Skeletal muscle tissue (tissue), 3 donors: ENCODE measurements at regions not wholly inside any gene's neighbourhood (a gene's known extent, or its start where the extent isn't known, plus 50 kb on each side); places are given as distances from the start of the nearest gene placed in this dataset.

Experiments used
- H3K27ac ChIP-seq: one replicate; pipeline ENCODE4 v1.7.0; 2013; ENCODE audit warnings: mild to moderate bottlenecking, low read depth, low read length, inconsistent platforms
- H3K27me3 ChIP-seq, 3 donors: one replicate each; pipeline ENCODE4 v1.7.0; 2013; ENCODE audit warnings: low read length in 3 of 3; ENCODE audit not compliant: control insufficient read depth in 3 of 3, insufficient read depth in 3 of 3
- H3K36me3 ChIP-seq, 3 donors: one replicate each; pipeline ENCODE4 v1.7.0; 2013; ENCODE audit warnings: low read length in 3 of 3; ENCODE audit not compliant: control insufficient read depth in 3 of 3, insufficient read depth in 3 of 3
- H3K4me1 ChIP-seq, 3 donors: one replicate each; pipeline ENCODE4 v1.7.0; 2013; ENCODE audit warnings: low read length in 3 of 3, mild to moderate bottlenecking in 3 of 3; ENCODE audit not compliant: control insufficient read depth in 3 of 3, insufficient read depth in 3 of 3
- H3K4me3 ChIP-seq, 3 donors: one replicate each; pipeline ENCODE4 v1.7.0; 2013; ENCODE audit warnings: low read length in 3 of 3
- H3K9ac ChIP-seq, 3 donors: one replicate each; pipeline ENCODE4 v1.7.0; 2013; ENCODE audit warnings: low read length in 3 of 3, mild to moderate bottlenecking in 3 of 3, moderate library complexity in 2 of 3, low read depth in 1 of 3
- H3K9me3 ChIP-seq, 3 donors: one replicate each; pipeline ENCODE4 v1.7.0; 2013; ENCODE audit warnings: low read length in 3 of 3; ENCODE audit not compliant: control insufficient read depth in 3 of 3
- donor health status: Osteomylitis.

DNA sequence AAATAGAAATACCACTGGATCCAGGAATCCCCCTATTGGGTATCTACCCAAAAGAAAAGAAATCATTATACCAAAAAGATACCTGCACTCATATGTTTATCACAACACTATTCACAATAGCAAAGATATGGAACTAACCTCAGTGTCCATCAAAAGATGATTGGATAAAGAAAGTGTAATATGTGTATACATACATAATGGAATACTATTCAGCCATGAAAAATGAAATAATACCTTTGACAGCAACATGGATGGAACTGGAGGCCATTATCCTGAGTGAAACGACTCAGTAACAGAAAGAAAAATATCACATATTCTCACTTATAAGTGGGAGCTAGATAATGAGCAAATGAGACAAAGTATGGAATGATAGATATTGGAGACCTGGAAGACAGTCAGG is 74.2 kb upstream of the TLR3 start:
- H3K27ac ChIP-seq = no peak overlapping the region
- no peaks in the 10 kb centered on the region for H3K4me1 ChIP-seq
- no peaks in the 10 kb centered on the region for H3K36me3 ChIP-seq
- H3K9ac ChIP-seq = no peak overlapping the region
- no peak overlapping the region for H3K4me3 ChIP-seq
- no peaks in the 10 kb centered on the region for H3K27me3 ChIP-seq
- no peaks in the 10 kb centered on the region for H3K9me3 ChIP-seq

DNA sequence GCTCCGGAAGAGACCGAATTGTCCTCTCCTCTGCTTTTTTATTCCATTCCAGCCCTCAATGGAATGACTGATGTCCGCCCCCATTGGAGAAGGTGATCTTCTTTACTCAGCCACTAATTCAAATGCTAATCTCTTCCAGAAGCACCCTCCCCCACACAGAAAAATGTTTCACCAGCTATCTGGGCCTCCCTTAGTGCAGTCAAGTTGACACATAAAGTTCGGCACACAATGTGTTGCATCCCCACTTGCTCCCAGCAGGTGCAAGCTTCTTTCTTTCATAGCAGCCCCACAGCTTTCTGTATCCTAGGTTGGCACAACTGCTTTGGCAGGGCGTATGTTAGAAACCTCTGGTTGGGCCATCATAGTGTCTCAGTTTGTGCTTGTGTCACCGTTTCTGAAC is 73.3 kb upstream of the TLR3 start:
- Histone ChIP-seq H3K4me1 (no peaks in the 10 kb centered on the region), H3K4me3 (no peak overlapping the region), H3K27me3 (no peaks in the 10 kb centered on the region), H3K36me3 (no peaks in the 10 kb centered on the region), H3K27ac (no peak overlapping the region), H3K9ac (no peak overlapping the region), H3K9me3 (no peaks in the 10 kb centered on the region)

DNA sequence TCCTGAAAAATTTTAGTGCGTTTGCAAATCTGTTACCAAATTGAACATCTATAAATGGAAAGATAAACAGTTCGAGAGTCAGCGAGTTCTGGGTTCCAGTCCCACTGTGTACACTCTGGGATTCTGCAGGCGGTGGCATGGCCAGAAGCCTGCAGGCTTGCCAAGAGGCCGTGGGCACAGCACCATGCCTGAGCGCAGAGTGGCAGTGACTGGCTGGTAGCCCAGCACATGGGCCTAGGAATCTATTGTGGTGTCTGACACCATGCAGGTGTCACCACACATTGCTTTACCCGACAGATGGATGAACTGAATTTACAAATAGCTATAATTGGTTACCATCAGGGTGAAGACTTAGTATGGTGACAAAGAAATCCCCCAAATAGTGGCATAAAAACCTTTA is 71.7 kb upstream of the TLR3 start:
- Histone ChIP-seq H3K4me3 (no peak overlapping the region), H3K36me3 (no peaks in the 10 kb centered on the region), H3K9me3 (no peaks in the 10 kb centered on the region), H3K27me3 (no peaks in the 10 kb centered on the region), H3K9ac (no peak overlapping the region), H3K27ac (no peak overlapping the region), H3K4me1 (no peaks in the 10 kb centered on the region)

DNA sequence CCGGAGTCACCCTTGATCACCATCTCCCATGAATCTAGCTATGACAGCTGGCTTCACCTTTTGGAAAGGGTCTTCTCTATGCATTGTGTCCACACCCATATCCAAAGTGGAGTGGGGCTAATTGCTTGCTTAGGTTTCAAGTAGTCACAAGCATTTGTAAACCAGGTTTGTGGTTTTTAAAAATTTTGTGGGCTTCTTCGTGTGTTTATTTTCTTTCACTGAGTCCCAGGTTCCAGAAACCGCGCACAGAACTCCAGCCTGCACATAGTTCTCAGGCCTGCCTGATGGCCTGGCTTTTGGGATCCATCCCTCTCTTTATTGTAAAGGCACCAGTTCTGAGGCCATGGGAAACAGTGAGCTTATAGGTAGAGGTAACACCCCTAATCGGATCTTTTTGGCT is 70.2 kb upstream of the TLR3 start:
- Histone ChIP-seq H3K27ac (no peak overlapping the region), H3K9me3 (no peaks in the 10 kb centered on the region)

DNA sequence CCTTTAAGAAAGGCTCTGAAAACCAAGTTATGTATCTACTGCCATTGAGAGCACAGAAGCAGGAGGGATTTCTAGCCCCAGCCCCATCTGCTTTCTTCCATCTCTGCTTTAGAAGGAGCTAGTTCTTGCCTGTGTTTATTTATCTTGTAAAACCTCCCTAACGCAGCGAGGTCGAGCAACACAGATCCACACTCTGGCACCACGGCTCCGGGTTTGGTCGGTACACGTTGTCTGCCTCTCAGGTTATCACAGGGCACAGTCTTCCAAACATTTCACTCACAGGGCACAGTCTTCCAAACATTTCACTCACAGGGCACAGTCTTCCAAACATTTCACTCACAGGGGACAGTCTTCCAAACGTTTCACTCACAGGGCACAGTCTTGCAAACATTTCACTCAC is 69.7 kb upstream of the TLR3 start:
- Histone ChIP-seq H3K4me3 (no peak overlapping the region), H3K27me3 (no peaks in the 10 kb centered on the region), H3K4me1 (no peaks in the 10 kb centered on the region), H3K9ac (no peak overlapping the region), H3K27ac (no peak overlapping the region), H3K36me3 (no peaks in the 10 kb centered on the region), H3K9me3 (no peaks in the 10 kb centered on the region)

More for the DNA sequence above, 70.2 kb upstream of the TLR3 start:
- Histone ChIP-seq H3K27me3 (no peaks in the 10 kb centered on the region), H3K4me1 (no peaks in the 10 kb centered on the region), H3K36me3 (no peaks in the 10 kb centered on the region), H3K9ac (no peak overlapping the region), H3K4me3 (no peak overlapping the region)

DNA sequence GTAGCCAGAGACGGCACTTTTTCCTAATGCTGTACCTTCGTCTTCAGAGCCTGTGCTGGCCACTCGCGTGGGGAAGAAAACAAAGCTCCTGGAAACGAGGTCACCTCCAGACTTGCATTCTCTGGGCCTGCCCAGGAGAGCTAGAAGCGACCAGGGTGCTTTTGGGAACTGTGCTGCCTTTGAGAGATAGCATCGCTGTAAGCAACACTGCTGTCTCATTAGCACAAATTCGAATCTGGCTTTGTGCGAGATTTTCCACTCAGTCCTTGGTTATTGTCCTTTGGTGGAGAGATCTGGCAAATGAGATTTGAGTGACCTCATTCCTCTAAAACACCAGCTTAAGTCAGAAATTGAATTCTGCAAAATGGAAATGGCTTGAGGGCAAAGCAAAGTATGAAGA is 66.1 kb upstream of the TLR3 start:
- H3K27me3 ChIP-seq = no peaks in the 10 kb centered on the region
- no peaks in the 10 kb centered on the region for H3K9me3 ChIP-seq
- H3K36me3 ChIP-seq = no peaks in the 10 kb centered on the region
- no peaks in the 10 kb centered on the region for H3K4me1 ChIP-seq
- no peak overlapping the region for H3K27ac ChIP-seq
- H3K9ac ChIP-seq = no peak overlapping the region
- H3K4me3 ChIP-seq = no peak overlapping the region

DNA sequence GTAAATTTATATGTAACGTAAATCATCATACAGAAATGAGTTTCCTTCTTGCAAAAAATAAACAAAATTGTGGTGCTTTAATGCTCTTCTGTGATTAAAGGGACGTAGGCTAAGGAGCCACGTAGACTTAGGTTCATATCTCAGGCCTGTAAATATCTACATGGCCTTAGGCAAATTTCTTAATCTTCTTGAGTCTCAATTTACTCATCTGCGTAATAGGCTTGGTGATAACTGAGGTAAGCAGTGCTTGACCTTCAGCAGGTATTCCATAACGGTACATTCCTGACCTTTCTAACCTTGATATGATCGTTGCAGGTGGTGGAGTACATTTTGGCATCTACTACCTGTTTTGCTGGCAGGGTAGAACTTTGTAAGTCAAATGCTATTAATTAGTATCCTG is 65.2 kb upstream of the TLR3 start:
- no peak overlapping the region for H3K9ac ChIP-seq
- H3K27me3 ChIP-seq = no peaks in the 10 kb centered on the region
- no peak overlapping the region for H3K27ac ChIP-seq
- no peaks in the 10 kb centered on the region for H3K36me3 ChIP-seq
- H3K9me3 ChIP-seq = no peaks in the 10 kb centered on the region
- no peak overlapping the region for H3K4me3 ChIP-seq
- H3K4me1 ChIP-seq = no peaks in the 10 kb centered on the region

DNA sequence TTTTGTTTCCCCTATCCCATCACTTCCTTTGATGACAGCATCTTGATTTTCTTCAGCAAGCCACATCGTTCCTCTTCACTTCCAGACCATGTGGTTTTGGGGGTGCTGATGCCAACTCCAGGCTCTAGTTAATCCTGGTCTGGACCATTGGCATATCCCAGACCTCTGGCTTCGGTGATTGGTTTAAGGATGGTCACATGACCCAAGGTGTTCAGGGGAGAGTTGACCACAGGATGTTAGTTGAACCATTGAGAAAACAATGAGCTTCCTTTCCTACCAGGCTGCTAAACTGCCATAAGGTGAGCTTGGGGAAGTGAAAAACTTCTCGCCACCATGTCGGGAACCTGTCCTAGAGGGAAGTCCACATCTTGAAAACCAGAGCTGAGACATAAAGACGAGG is 60.9 kb upstream of the TLR3 start:
- Histone ChIP-seq H3K9ac (no peak overlapping the region), H3K4me1 (no peaks in the 10 kb centered on the region), H3K27ac (no peak overlapping the region), H3K9me3 (no peaks in the 10 kb centered on the region), H3K4me3 (no peak overlapping the region), H3K36me3 (no peaks in the 10 kb centered on the region), H3K27me3 (peaks cover 0 to 5% (median 3%) of the 10 kb centered on the region in 3 donors)

DNA sequence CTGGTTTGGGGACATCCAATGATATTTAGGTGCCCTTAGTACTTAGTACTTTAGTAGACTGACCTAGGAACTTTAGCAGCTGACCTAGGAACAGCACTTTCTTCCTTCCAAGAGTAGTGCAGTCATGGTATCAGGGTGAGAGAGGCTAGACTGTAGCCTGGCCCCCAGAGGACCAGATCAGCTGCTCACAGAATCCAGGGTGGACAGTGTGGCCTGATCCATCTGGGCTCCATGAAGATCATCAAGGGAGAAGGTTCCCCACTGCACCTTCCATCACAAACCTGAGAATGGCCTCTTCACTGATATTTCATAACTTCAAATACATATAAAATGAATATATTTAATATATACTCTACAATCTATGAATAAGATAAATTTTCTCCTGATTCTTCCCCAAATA is 59.0 kb upstream of the TLR3 start:
- H3K27ac ChIP-seq = no peak overlapping the region
- peaks cover 0 to 5% (median 3%) of the 10 kb centered on the region in 3 donors for H3K27me3 ChIP-seq
- no peaks in the 10 kb centered on the region for H3K9me3 ChIP-seq
- H3K4me1 ChIP-seq = no peaks in the 10 kb centered on the region
- no peak overlapping the region for H3K4me3 ChIP-seq
- H3K36me3 ChIP-seq = no peaks in the 10 kb centered on the region
- no peak overlapping the region for H3K9ac ChIP-seq

DNA sequence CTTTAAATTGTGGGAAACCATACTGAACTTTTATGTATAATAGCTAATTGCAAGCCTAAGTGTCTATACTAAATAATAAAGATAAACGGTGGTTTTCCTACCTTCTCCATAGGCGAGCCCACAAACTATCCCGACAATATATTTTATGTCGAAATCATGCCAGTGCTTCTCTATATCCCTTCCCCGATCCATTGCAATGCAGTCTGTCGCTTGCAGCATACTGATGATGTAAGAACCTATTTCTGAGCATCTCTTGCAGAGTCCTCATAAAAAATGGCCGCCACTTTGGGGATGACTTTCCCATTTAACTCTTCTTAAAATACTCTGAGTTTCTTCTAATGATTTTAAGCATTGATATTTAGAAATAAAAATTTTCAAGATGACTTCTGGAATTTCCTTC is 58.1 kb upstream of the TLR3 start:
- H3K4me3 ChIP-seq = no peak overlapping the region
- no peak overlapping the region for H3K27ac ChIP-seq
- peaks cover 0 to 5% (median 3%) of the 10 kb centered on the region in 3 donors for H3K27me3 ChIP-seq
- no peaks in the 10 kb centered on the region for H3K4me1 ChIP-seq
- H3K9me3 ChIP-seq = no peaks in the 10 kb centered on the region
- H3K36me3 ChIP-seq = no peaks in the 10 kb centered on the region
- H3K9ac ChIP-seq = no peak overlapping the region

DNA sequence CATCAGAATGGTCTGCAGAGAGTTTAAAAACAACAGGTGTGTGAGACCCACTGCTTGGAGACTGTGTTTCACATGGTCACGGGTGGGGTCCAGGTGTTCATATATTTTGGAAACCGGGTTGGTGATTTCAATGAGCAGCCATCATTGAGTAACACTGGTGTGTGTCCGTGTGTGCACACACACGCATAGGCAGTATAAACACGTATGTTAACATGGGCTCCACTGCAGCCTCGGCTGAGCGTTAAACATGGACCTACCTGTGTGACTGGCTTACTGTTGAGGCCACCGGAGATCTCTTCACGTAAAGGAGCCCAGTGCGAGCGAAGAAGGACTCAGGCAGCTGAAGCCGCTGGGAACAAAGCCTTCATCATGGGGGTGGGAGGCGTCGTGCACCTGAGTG is 56.9 kb upstream of the TLR3 start:
- H3K36me3 ChIP-seq = no peaks in the 10 kb centered on the region
- H3K9ac ChIP-seq = no peak overlapping the region
- peaks cover 0 to 5% (median 3%) of the 10 kb centered on the region in 3 donors for H3K27me3 ChIP-seq
- no peak overlapping the region for H3K27ac ChIP-seq
- no peaks in the 10 kb centered on the region for H3K4me1 ChIP-seq
- no peak overlapping the region for H3K4me3 ChIP-seq
- H3K9me3 ChIP-seq = no peaks in the 10 kb centered on the region
